Motor neuron (in vitro differentiated cells): ENCODE measurements at regions not wholly inside any gene's neighbourhood (a gene's known extent, or its start where the extent isn't known, plus 50 kb on each side); places are given as distances from the start of the nearest gene placed in this dataset.
A peak's percentile ranks its signal among the peaks of the same experiment; 100 is the strongest.

ENCODE experiments used
- ATAC-seq, 8 experiments: fragments of 200-7000 bp; cut with Tn5 transposase; replicated peaks in 6 of 8; 2 replicates each; pipeline ENCODE4 v1.8.0; 2021; ENCODE audit warnings: mild to moderate bottlenecking in 8 of 8, moderate library complexity in 8 of 8
- H3K27ac ChIP-seq, 2 donors: fragments of 250-450 bp; sonication (Bioruptor Pico); 2 replicates each; pipeline ENCODE4 v1.9.0; 2021; ENCODE audit warnings: antibody characterized with exemption in 2 of 2, mild to moderate bottlenecking in 2 of 2, moderate library complexity in 1 of 2
- H3K4me1 ChIP-seq, 2 donors: fragments of 250-450 bp; sonication (Bioruptor Pico); replicated peaks in 1 of 2; 2 replicates each; pipeline ENCODE4 v1.6.1; 2021; ENCODE audit warnings: antibody characterized with exemption in 2 of 2, mild to moderate bottlenecking in 2 of 2, moderate library complexity in 1 of 2
- H3K4me3 ChIP-seq, 5 donors: fragments of 250-450 bp; sonication (Bioruptor Pico); 2 replicates each; pipeline ENCODE4 v1.9.0; 2021; ENCODE audit warnings: antibody characterized with exemption in 5 of 5, mild to moderate bottlenecking in 5 of 5, moderate library complexity in 4 of 5
- WGBS, 10 experiments: fragments of 450-650 bp; shearing (Covaris generic); methylation state at CpG; one replicate each; pipeline ENCODE4 v1.0.0; 2022; 5-methylcytosine and 5-hydroxymethylcytosine counted together
- in situ Hi-C, 9 experiments: fragments of 400-800 bp; cut with MboI; loops; one replicate each; pipeline ENCODE4 v1.15.0; 2021; ENCODE audit warnings: low sequenced_read_pairs in 9 of 9, low pct_unique_long_range_greater_than_20kb in 2 of 9; ENCODE audit not compliant: unreplicated experiment in 9 of 9

- H3K27ac ChIP-seq = no peak overlapping the region
- no peak for ATAC-seq
Measured at GRCh38 chr7:85614684-85615083, 427.8 kb upstream of the SEMA3D start.

GRCh38 chr7:85612514-85612913 lies 425.7 kb upstream of the SEMA3D start:
- no peak overlapping the region for H3K27ac ChIP-seq
- in situ Hi-C loops = no loop called here
- no peak for ATAC-seq

More at GRCh38 chr7:85614684-85615083, 427.8 kb upstream of the SEMA3D start:
- in situ Hi-C loops = no loop called here
- WGBS, 10 experiments = 70 to 100% (median 91%) methylated on average over 1 to 3 of the region's 5 CpGs; no CpG with 5 or more reads in 2 of the 10 experiments
- Histone ChIP-seq H3K4me1 (no peaks in the 10 kb centered on the region), H3K4me3 (no peak overlapping the region)

GRCh38 chr7:85608804-85609203 lies 421.9 kb upstream of the SEMA3D start:
- Histone ChIP-seq H3K27ac (no peak overlapping the region), H3K4me3 (no peak overlapping the region), H3K4me1 (no peaks in the 10 kb centered on the region)
- no peak for ATAC-seq
- in situ Hi-C loops = no loop called here

More at GRCh38 chr7:85612514-85612913, 425.7 kb upstream of the SEMA3D start:
- Histone ChIP-seq H3K4me3 (no peak overlapping the region), H3K4me1 (no peaks in the 10 kb centered on the region)

GRCh38 chr7:85602196-85602595 lies 415.3 kb upstream of the SEMA3D start:
- 45 to 100% (median 100%) methylated on average over 1 to 2 of the region's 2 CpGs for WGBS, 10 experiments
- no peak overlapping the region for H3K4me3 ChIP-seq

GRCh38 chr7:85600395-85600794 lies 413.5 kb upstream of the SEMA3D start:
- 0 to 4% (median 0%) methylated on average over 1 to 3 of the region's 3 CpGs; no CpG with 5 or more reads in 2 of the 10 experiments for WGBS, 10 experiments
- in situ Hi-C loops = no loop called here
- Histone ChIP-seq H3K27ac (peak overlapping the region; percentile 1 to 62), H3K4me3 (no peak overlapping the region), H3K4me1 (peaks cover 21 to 44% of the 10 kb centered on the region in 2 donors)
- ATAC-seq = peak in 7 of 8 experiments; percentile 37 to 91 (median 85)

More at GRCh38 chr7:85602196-85602595, 415.3 kb upstream of the SEMA3D start:
- H3K27ac ChIP-seq = no peak overlapping the region
- ATAC-seq = no peak
- peaks cover 17 to 30% of the 10 kb centered on the region in 2 donors for H3K4me1 ChIP-seq
- in situ Hi-C loops = no loop called here

- ATAC-seq = peak in 4 of 8 experiments; percentile 31 to 67 (median 50)
- in situ Hi-C loops = no loop called here
- Histone ChIP-seq H3K4me1 (peaks cover 23 to 47% of the 10 kb centered on the region in 2 donors), H3K4me3 (no peak overlapping the region), H3K27ac (no peak overlapping the region)
- 39 to 95% (median 63%) methylated on average over 2 of the region's 2 CpGs; no CpG with 5 or more reads in 1 of the 10 experiments for WGBS, 10 experiments
Measured at GRCh38 chr7:85596827-85597226, 410.0 kb upstream of the SEMA3D start.

- peak in 1 of 8 experiments; percentile 29 for ATAC-seq
- in situ Hi-C loops = no loop called here
- H3K4me3 ChIP-seq = no peak overlapping the region
Measured at GRCh38 chr7:85595750-85596178, 408.9 kb upstream of the SEMA3D start.

GRCh38 chr7:85593355-85593754 lies 406.5 kb upstream of the SEMA3D start:
- H3K4me1 ChIP-seq = peaks cover 6 to 22% of the 10 kb centered on the region in 2 donors
- no peak overlapping the region for H3K4me3 ChIP-seq
- 17 to 100% (median 50%) methylated on average over 1 to 3 of the region's 3 CpGs; no CpG with 5 or more reads in 3 of the 10 experiments for WGBS, 10 experiments
- ATAC-seq = no peak
- H3K27ac ChIP-seq = no peak overlapping the region
- in situ Hi-C loops = no loop called here

More at GRCh38 chr7:85595750-85596178, 408.9 kb upstream of the SEMA3D start:
- Histone ChIP-seq H3K4me1 (peaks cover 18 to 42% of the 10 kb centered on the region in 2 donors), H3K27ac (no peak overlapping the region)

- ATAC-seq = peak in 2 of 8 experiments; percentile 52 to 76
- H3K4me3 ChIP-seq = no peak overlapping the region
- no peaks in the 10 kb centered on the region for H3K4me1 ChIP-seq
- in situ Hi-C loops = no loop called here
- no peak overlapping the region for H3K27ac ChIP-seq
Measured at GRCh38 chr7:85587785-85588184, 400.9 kb upstream of the SEMA3D start.

- no peaks in the 10 kb centered on the region for H3K4me1 ChIP-seq
- no peak for ATAC-seq
- H3K27ac ChIP-seq = no peak overlapping the region
- whole genome bisulfite sequencing, 10 experiments = 27 to 100% (median 62%) methylated on average over 1 to 3 of the region's 3 CpGs
- in situ Hi-C loops = no loop called here
- no peak overlapping the region for H3K4me3 ChIP-seq
Measured at GRCh38 chr7:85586091-85586490, 399.2 kb upstream of the SEMA3D start.

GRCh38 chr7:85583131-85583953 lies 396.5 kb upstream of the SEMA3D start:
- Histone ChIP-seq H3K27ac (no peak overlapping the region), H3K4me1 (no peaks in the 10 kb centered on the region), H3K4me3 (no peak overlapping the region)
- peak in 3 of 8 experiments; percentile 68 to 77 (median 71) for ATAC-seq
- 10 to 100% (median 80%) methylated on average over 2 to 6 of the region's 6 CpGs for WGBS, 10 experiments
- in situ Hi-C loops = no loop called here

GRCh38 chr7:85573844-85574243 lies 387.0 kb upstream of the SEMA3D start:
- ATAC-seq = no peak
- no peak overlapping the region for H3K27ac ChIP-seq
- 74 to 100% (median 89%) methylated on average over 1 to 4 of the region's 4 CpGs; no CpG with 5 or more reads in 1 of the 10 experiments for WGBS, 10 experiments
- in situ Hi-C loops = loop anchor here in 5 of 9 experiments (25.0 kb wide), 3 partner anchors 263 to 537 kb away; partner anchors contain the start of gene SEMA3D (in 1 of the 5)
- H3K4me1 ChIP-seq = no peaks in the 10 kb centered on the region
- H3K4me3 ChIP-seq = no peak overlapping the region

- in situ Hi-C loops = loop anchor here in 5 of 9 experiments (25.0 kb wide), 3 partner anchors 264 to 536 kb away; partner anchors contain the start of gene SEMA3D (in 1 of the 5)
- H3K4me3 ChIP-seq = no peak overlapping the region
- ATAC-seq = no peak
- H3K4me1 ChIP-seq = no peaks in the 10 kb centered on the region
- no peak overlapping the region for H3K27ac ChIP-seq
- 19 to 100% (median 65%) methylated on average over 1 to 3 of the region's 3 CpGs; no CpG with 5 or more reads in 2 of the 10 experiments for WGBS, 10 experiments
Measured at GRCh38 chr7:85573346-85573745, 386.5 kb upstream of the SEMA3D start.
